ENCODE measurements at regions not wholly inside any gene's neighbourhood (a gene's known extent, or its start where the extent isn't known, plus 50 kb on each side); places are given as distances from the start of the nearest gene placed in this dataset.

- TF ChIP-seq CTCF (IDR thresholded peaks at IDR 0.05) (no peak), POLR2AphosphoS5 (IDR thresholded peaks at IDR 0.05; ENCODE audit: low read depth, low read length) (no peak)
Observed at GRCh38 chr13:78876915-78877549, 218.1 kb upstream of the OBI1 start.

Measured in Panc1 (cell line).